Jurkat, Clone E6-1 (cell line): ENCODE measurements at regions not wholly inside any gene's neighbourhood (a gene's known extent, or its start where the extent isn't known, plus 50 kb on each side); places are given as distances from the start of the nearest gene placed in this dataset.
"Not testable (repeated sequence)": the region's sequence is repeated elsewhere in the genome, so short reads cannot be mapped to it uniquely, and the experiment has no call there.

Source experiments
- DNase-seq: peaks from one replicate; pipeline ENCODE4 v3.0.0-alpha.2; 2011; ENCODE audit warnings: low read depth, low spot score
- H3K4me3 ChIP-seq: 2 replicates; pipeline ENCODE4 v1.5.1; 2011; ENCODE audit warnings: mild to moderate bottlenecking, low read length, control low read depth, moderate library complexity

GRCh38 chr20:48051794-48052474 lies 266.7 kb upstream of the SULF2 start:
- no peak overlapping the region for H3K4me3 ChIP-seq
- no peak for DNase-seq

DNA sequence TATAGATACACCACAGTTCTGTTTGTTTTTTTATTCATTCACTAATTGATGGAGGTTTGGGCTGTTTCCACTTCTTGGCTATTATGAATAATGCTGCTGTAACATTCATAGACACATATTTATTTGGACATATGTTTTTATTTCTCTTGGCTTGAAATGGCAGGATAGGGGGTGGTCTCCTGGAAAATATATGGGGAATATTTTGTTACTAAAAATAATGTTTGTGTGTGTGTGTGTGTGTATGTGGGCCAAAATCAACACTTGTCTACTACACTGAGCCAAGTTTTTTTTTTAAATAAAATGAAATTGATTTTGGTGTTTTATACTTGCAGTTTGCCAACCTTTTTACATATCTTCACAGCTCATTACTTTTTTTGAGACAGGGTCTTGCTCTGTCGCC lies 264.4 kb upstream of the SULF2 start:
- no peak for DNase-seq
- no peak overlapping the region for H3K4me3 ChIP-seq

DNA sequence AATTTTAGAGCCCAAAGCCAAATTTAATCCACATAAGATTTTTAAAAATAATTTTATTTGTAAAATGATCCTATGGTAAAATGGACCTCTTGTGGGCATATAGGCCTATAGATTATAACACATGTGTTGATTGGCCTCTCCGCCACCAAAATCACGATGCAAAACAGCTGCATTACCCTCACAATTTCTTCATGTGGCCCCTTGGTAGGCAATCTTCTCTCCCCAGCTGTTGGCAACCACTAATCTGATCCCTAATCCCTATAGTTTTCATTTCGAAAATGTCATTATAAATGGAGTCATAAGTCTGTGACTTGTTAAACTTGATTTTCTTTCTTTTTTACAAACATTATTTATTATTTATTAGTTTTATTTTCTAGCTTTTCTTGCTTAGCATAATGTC lies 263.9 kb upstream of the SULF2 start:
- DNase-seq = no peak
- H3K4me3 ChIP-seq = no peak overlapping the region

DNA sequence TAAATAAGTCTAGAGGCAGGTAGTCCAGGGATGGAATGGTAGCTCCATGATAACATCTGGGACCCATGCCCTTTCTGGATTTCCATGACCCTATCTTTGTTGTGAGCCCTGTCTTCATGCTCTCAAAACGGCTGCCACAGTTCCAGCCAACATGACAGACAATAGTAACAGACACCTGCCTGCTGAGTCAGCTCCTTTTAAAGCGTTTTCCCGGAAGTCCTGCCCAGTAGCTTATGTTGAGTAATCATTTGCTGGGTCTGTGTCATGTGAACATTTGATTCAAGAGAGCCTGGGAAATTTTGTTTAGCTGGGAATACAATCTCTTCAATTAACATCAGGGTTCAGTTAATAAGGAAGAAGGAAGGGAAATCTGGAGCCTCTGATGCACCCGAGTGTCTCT lies 262.2 kb upstream of the SULF2 start:
- no peak for DNase-seq

GRCh38 chr20:48042628-48043027 lies 257.3 kb upstream of the SULF2 start:
- H3K4me3 ChIP-seq = no peak overlapping the region
- no peak for DNase-seq

More for the DNA sequence above, 262.2 kb upstream of the SULF2 start:
- no peak overlapping the region for H3K4me3 ChIP-seq

DNA sequence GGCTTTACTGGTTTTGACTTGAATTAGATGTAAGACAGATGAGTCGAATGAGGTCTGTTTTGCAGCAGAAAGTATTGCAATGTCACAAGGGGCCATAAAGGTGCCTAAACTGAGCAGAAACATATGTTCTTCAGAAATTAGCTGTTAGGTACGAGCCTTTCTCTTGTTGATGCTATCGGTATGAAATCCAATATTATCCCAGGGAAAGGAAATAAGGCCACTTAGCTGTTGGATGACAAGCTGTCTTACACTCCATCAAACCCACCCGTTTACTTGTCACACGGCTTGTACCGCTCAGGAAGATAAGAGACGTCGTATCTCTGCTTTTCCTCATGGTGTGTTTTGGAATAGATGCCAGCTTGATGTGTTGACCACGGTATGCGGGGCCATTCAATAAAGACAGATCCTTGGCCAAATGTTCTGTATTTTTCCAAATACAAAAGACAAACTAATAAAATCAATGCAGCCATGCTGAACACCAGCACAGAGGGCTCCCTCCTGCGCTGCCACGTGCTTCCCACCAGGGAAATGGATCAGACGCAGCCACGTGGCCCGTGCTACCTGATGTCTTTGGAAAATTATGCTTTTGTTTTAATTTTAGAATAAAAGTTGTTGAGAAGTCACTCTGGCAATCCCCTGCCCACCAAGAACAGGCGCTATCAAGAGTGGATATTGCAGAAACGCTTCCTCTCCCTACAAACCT lies 255.9 kb upstream of the SULF2 start:
- DNase-seq = no peak
- H3K4me3 ChIP-seq = no peak overlapping the region

DNA sequence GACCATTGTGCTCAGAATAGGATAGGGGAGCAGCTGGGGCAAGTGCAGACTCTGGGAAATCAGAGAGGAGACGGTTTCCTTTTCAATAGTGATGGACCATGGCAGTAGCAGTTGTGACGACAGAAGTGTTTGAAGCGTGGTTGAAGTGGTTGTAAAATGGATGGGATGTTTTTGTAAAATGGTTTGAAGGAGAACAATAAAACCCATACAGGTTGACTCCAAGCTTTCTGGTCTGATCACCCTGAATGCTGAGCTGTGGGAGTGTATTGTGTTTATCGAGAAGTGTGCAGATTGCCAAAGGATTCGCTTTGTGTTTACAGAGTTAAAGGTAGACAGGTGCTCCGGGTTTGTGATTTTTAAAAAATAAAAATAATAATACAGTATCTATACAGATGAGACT lies 255.2 kb upstream of the SULF2 start:
- no peak overlapping the region for H3K4me3 ChIP-seq
- no peak for DNase-seq

DNA sequence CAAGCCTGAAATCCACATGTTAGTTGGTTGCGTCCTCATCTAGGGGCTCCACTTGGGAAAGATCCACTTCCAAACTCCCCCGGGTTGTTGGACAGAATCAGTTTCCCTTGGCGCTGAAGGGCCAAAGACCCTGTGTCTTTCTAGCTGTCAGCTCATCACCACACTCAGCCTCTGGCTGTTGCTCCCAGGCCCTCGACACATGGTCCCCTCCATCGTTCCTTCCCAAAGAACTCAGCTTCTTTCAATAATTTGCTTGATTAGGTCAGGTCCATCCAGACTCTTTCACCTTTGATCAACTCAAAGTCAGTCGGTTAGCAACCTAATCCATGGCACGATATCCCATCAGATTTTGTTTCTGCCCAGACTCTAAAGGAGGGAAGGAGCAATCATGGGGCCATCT lies 254.8 kb upstream of the SULF2 start:
- no peak for DNase-seq
- no peak overlapping the region for H3K4me3 ChIP-seq

DNA sequence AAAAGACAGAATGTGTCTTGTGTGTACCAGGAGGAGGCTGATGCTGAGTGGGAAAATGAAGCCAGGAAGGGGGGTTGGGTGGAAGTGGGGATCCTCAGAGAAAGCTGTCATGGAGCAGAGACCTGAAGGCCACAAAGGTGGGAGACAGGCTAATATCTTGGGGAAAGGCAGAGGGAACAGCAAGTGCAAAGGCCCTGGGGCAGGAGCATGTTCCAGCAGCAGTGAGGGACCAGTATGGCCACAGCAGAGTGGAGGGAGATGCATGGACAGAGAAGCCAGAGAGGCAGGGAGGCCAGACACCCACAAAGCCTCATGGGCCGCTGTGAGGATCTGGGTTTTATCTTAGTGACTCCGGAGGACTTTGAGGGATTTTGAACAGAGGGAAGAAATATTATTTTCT lies 254.2 kb upstream of the SULF2 start:
- DNase-seq = no peak
- H3K4me3 ChIP-seq = no peak overlapping the region

GRCh38 chr20:48038713-48039112 lies 253.4 kb upstream of the SULF2 start:
- DNase-seq = peak; percentile 11

GRCh38 chr20:48037798-48038197 lies 252.5 kb upstream of the SULF2 start:
- not testable (repeated sequence) for DNase-seq, H3K4me3 ChIP-seq

More at GRCh38 chr20:48038713-48039112, 253.4 kb upstream of the SULF2 start:
- H3K4me3 ChIP-seq = no peak overlapping the region

- no peak for DNase-seq
- no peak overlapping the region for H3K4me3 ChIP-seq
These were observed 250.9 kb upstream of the SULF2 start for GRCh38 chr20:48035961-48036731.

DNA sequence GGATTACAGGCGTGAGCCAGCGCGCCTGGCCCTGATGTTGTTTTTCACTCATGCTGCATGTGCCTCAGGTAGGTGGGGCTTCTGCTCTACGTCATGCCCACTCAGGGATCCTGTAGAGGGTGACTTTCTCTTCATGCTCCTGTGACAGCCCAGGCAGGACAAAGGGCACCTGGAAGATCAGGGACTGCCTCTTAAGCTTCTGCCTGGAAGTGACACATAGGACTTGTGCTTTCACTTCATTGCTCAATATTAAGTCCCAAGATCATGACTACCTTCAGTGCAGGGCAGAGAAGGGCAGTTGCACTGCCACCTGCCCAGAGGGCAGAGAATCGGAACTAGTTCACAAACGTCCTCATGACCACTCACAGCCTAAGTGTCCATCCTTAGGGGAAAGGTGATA lies 249.5 kb upstream of the SULF2 start:
- H3K4me3 ChIP-seq = no peak overlapping the region
- DNase-seq = no peak

DNA sequence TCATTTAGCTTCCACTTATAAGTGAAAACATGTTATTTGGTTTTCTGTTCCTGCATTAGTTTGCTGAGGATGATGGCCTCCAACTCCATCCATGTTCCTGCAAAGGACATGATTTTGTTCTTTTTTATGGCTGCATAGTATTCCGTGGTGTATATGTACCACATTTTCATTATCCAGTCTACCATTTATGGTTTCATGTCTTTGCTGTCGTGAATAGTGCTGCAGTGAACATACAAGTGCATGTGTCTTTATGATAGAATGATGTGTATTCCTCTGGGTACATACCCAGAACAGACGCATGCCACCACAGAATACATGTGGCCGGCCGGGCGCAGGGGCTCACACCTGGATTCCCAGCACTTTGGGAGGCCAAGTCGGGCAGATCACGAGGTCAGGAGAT lies 247.7 kb upstream of the SULF2 start:
- not testable (repeated sequence) for DNase-seq, H3K4me3 ChIP-seq

GRCh38 chr20:48031122-48031521 lies 245.8 kb upstream of the SULF2 start:
- DNase-seq = no peak
- H3K4me3 ChIP-seq = no peak overlapping the region

DNA sequence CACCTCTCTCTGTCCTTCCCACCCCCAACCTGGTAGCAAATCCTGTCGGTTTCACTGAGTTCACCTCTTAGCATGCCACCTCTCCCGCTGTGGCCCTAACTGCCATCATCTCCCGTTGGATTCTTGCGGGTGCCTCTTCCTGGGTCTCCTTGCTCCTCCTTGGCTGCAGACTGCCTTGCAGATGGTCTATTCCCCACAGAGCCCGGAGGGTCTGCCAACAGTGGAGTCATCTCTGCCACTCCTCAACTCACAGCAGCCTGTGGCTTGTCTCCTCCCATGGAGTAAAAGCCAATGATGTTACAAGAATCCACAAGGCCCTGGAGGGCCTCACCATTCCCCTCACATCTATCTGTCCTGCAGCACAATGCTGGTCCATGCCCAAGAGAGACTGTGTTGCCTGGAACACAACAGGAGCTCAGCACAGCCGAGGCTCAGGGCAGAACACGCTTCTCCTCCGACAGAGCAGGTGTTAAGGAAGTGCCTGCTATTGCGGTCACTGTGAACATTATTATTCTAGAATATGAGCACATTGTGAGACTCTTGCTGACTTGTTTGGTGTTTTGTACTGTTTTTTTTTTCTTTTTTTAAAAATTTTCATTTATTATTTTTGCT lies 241.8 kb upstream of the SULF2 start:
- H3K4me3 ChIP-seq = no peak overlapping the region
- DNase-seq = no peak

DNA sequence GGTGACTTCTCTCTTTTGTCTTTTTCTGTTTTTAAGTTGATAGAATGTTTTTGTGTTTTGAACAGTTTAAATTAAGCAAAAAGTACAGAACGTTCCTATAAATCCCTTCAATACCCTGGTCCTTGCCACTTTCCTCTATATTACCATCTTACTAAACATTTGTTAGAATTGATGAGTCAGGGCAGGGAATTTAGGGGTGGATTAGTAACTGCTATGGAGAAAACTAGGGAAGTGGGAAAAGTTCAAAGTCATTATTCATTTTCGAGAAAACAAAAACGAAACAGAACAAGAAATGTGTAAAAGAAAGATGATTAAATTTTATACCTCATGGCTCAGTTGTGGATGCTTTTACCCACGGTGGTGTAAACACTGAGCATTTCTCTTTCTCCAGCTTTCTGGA lies 240.4 kb upstream of the SULF2 start:
- H3K4me3 ChIP-seq = no peak overlapping the region
- no peak for DNase-seq

DNA sequence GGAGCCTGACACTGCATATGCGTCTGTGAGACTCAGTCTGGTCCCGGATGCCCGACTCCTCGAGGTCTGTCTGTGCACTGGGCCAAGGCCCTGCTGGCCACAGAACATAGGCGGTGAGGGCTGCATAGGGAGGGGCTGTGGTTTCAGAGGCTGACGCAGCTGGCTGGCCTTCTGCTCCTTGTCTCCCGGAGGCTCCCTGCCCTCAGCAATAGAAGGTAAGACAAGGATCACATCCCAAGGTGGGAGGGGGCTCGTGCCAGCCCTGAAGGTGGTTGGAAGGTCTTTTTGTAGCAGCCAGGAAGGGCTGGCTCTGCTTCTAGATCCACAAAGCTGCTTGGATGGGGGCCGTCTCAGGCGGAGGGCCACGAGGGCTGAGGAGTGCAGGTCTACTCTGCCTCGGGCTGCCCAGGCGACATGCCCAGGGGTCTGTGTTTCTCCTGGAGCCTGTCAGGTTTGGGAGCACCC lies 239.8 kb upstream of the SULF2 start:
- H3K4me3 ChIP-seq = no peak overlapping the region
- DNase-seq = no peak

DNA sequence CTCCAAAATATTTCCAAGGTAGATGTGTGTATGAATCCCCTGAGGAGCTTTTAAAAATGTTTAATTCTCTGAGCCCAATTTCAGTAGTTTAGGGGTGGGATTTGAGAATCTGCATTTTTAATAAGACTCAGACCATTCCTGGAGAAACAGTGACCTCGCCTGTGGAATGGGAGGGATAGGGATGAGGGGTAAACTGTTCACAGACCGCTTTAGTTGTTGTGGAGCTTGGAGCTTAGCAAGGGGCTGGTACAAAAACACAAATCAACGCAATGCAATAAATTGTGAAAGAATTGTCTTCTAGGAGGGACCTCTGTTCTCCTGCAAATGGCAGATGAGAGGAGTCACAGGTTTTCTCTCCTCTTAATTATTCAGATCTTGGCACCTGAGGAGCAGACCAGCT lies 239.3 kb upstream of the SULF2 start:
- H3K4me3 ChIP-seq = no peak overlapping the region
- DNase-seq = no peak

DNA sequence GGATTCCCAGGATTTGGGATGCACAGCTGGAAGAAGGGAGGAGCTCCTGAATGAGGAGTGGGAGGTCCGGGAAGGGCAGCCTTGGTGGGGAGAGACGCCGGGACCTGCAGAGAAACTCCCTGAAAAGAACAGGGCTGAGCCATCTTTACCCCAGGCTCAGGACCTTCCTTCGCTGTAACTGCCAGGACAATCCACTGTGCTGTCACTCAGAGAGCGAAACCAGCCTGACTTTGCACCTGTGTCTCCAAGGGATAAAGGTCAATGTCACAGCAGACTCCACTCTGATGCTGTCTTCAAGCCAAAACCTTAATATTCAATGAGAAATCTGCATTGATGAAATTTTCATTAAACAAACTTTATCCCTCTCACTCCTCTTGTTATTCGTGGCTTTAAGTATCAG lies 235.4 kb upstream of the SULF2 start:
- not testable (repeated sequence) for DNase-seq, H3K4me3 ChIP-seq
